GM13976 (cell line): ENCODE measurements at regions not wholly inside any gene's neighbourhood (a gene's known extent, or its start where the extent isn't known, plus 50 kb on each side); places are given as distances from the start of the nearest gene placed in this dataset.
"Not testable (repeated sequence)": the region's sequence is repeated elsewhere in the genome, so short reads cannot be mapped to it uniquely, and the experiment has no call there.

ENCODE experiments used
- DNase-seq: peaks from one replicate; pipeline ENCODE4 v3.0.0; 2012; ENCODE audit warnings: low spot score
- CTCF ChIP-seq: IDR thresholded peaks from 2 replicates; pipeline ENCODE4 v1.5.1; 2012; ENCODE audit warnings: borderline replicate concordance, mild to moderate bottlenecking; ENCODE audit not compliant: insufficient read depth; ENCODE audit errors: extremely low read depth, missing control alignments, control extremely low read depth
- in situ Hi-C: fragments of 300-500 bp; cut with MboI; formaldehyde crosslinking; loops from one replicate; pipeline ENCODE4 v1.12.0; 2022; ENCODE audit warnings: low sequenced_read_pairs, mixed read lengths, inconsistent platforms; ENCODE audit not compliant: unreplicated experiment

GRCh38 chrX:40988100-40988499, 97.1 kb upstream of the USP9X start:
- in situ Hi-C loops, result no loop called here
- TF ChIP-seq CTCF, result no peak
- no peak for DNase-seq

- in situ Hi-C loops, DNase-seq: not testable (repeated sequence)
Measured at GRCh38 chrX:40993395-40993794, 91.8 kb upstream of the USP9X start.

- in situ Hi-C loops, result no loop called here
- no peak for TF ChIP-seq CTCF
- DNase-seq, result no peak
Measured at GRCh38 chrX:40996886-40997530, 88.2 kb upstream of the USP9X start.

- no peak for DNase-seq
- TF ChIP-seq CTCF, result no peak
- in situ Hi-C loops, result no loop called here
Measured at GRCh38 chrX:40998123-40998522, 87.1 kb upstream of the USP9X start.

- no peak for DNase-seq
- TF ChIP-seq CTCF, result no peak
- in situ Hi-C loops, result no loop called here
Measured at GRCh38 chrX:41001327-41001726, 83.9 kb upstream of the USP9X start.

- in situ Hi-C loops, result no loop called here
- DNase-seq, result no peak
- no peak for TF ChIP-seq CTCF
Measured at GRCh38 chrX:41002026-41002425, 83.2 kb upstream of the USP9X start.

- DNase-seq, result no peak
- TF ChIP-seq CTCF, result no peak
- in situ Hi-C loops, result no loop called here
Measured at GRCh38 chrX:41003506-41004270, 81.6 kb upstream of the USP9X start.
